SK-N-SH (cell line): ENCODE measurements at regions not wholly inside any gene's neighbourhood (a gene's known extent, or its start where the extent isn't known, plus 50 kb on each side); places are given as distances from the start of the nearest gene placed in this dataset.

ENCODE experiments used
- CTCF ChIA-PET: fragments of 300-600, 350-600 bp; formaldehyde crosslinking; extraction: SDS; loops from one replicate; lab custom pipeline; 2021; lab: Yijun Ruan, JAX
- POLR2A ChIA-PET: fragments of 350-600 bp; sonication (Branson Sonifier 250); formaldehyde crosslinking; extraction: SDS; loops from one replicate; lab custom pipeline; 2020; ENCODE audit warnings: antibody characterized with exemption, inconsistent platforms; lab: Yijun Ruan, JAX
- DNase-seq: peaks from one replicate; pipeline ENCODE4 v3.0.0; 2012
- H2AFZ ChIP-seq: fragments of 200-600 bp; sonication (generic); 2 replicates; pipeline ENCODE4 v1.8.1; 2016; ENCODE audit warnings: antibody characterized with exemption, mild to moderate bottlenecking, low read depth
- H3F3A ChIP-seq: fragments of 200-600 bp; sonication (generic); replicated peaks from 2 replicates; pipeline ENCODE3; 2016; ENCODE audit warnings: antibody characterized with exemption, mild to moderate bottlenecking; ENCODE audit not compliant: insufficient read depth
- H3K27ac ChIP-seq, 2 experiments: fragments of 200-500 bp in 1 of 2; fragments of 200-600 bp in 1 of 2; sonication (Bioruptor generic) in 1 of 2; sonication (generic), shearing (Covaris generic) in 1 of 2; 2 replicates each; pipeline versions ENCODE4 v1.5.1 to v1.6.1; 2014 to 2016; ENCODE audit warnings: low read depth in 2 of 2, inconsistent platforms in 1 of 2, low read length in 1 of 2, mild to moderate bottlenecking in 1 of 2, mixed read lengths in 1 of 2
- H3K27me3 ChIP-seq: fragments of 200-600 bp; sonication (generic), shearing (Covaris generic); 2 replicates; pipeline ENCODE4 v1.6.1; 2016; ENCODE audit warnings: mixed run types; ENCODE audit not compliant: insufficient read depth
- H3K36me3 ChIP-seq, 2 experiments: fragments of 200-500 bp in 1 of 2; fragments of 200-600 bp in 1 of 2; sonication (Bioruptor generic) in 1 of 2; sonication (generic) in 1 of 2; replicated peaks in 1 of 2; 2 replicates each; pipeline versions ENCODE3 to v1.5.1; 2014 to 2016; ENCODE audit warnings: low read length in 1 of 2, mild to moderate bottlenecking in 1 of 2; ENCODE audit not compliant: insufficient read depth in 2 of 2, control insufficient read depth in 1 of 2
- H3K4me1 ChIP-seq, 2 experiments: fragments of 200-500 bp in 1 of 2; fragments of 200-600 bp in 1 of 2; sonication (Bioruptor generic) in 1 of 2; sonication (generic), shearing (Covaris generic) in 1 of 2; 2 replicates each; pipeline versions ENCODE4 v1.5.1 to v1.6.1; 2014 to 2016; ENCODE audit warnings: low read depth in 1 of 2, low read length in 1 of 2, mixed run types in 1 of 2; ENCODE audit not compliant: insufficient read depth in 2 of 2, control insufficient read depth in 1 of 2
- H3K4me2 ChIP-seq: fragments of 200-600 bp; sonication (generic), shearing (Covaris generic); 2 replicates; pipeline ENCODE4 v1.6.1; 2017; ENCODE audit warnings: mixed run types
- H3K4me3 ChIP-seq, 2 experiments: fragments of 200-500 bp in 1 of 2; fragments of 200-600 bp in 1 of 2; sonication (Bioruptor generic) in 1 of 2; sonication (generic), shearing (Covaris generic) in 1 of 2; 2 replicates each; pipeline versions ENCODE4 v1.5.1 to v1.8.1; 2014 to 2016; ENCODE audit warnings: low read depth in 2 of 2, inconsistent platforms in 1 of 2, low read length in 1 of 2, mild to moderate bottlenecking in 1 of 2, mixed read lengths in 1 of 2, moderate library complexity in 1 of 2
- H3K79me2 ChIP-seq: fragments of 200-600 bp; sonication (generic); 2 replicates; pipeline ENCODE4 v1.8.1; 2017; ENCODE audit warnings: mild to moderate bottlenecking; ENCODE audit not compliant: insufficient read depth
- H3K9ac ChIP-seq: fragments of 200-600 bp; sonication (generic); 2 replicates; pipeline ENCODE4 v1.6.1; 2017; ENCODE audit warnings: mixed run types
- H3K9me2 ChIP-seq: fragments of 200-600 bp; sonication (generic); 2 replicates; pipeline ENCODE4 v1.6.1; 2017; ENCODE audit warnings: mixed run types
- H3K9me3 ChIP-seq: fragments of 200-600 bp; sonication (generic); 2 replicates; pipeline ENCODE4 v1.6.1; 2017; ENCODE audit warnings: mixed run types, mild to moderate bottlenecking, moderate library complexity
- H4K20me1 ChIP-seq: fragments of 200-600 bp; sonication (generic); 2 replicates; pipeline ENCODE4 v1.6.1; 2017; ENCODE audit warnings: mild to moderate bottlenecking, mixed run types; ENCODE audit not compliant: insufficient read depth
- CHD2 ChIP-seq: fragments of 150-350 bp; IDR thresholded peaks from 2 replicates; pipeline ENCODE4 v1.6.1; 2018; ENCODE audit warnings: low read length; ENCODE audit not compliant: partially characterized antibody
- FOXJ3 ChIP-seq: sonication (generic); formaldehyde crosslinking; IDR thresholded peaks from 2 replicates; pipeline ENCODE4 v1.5.1; 2020; ENCODE audit warnings: mild to moderate bottlenecking, missing genetic modification reagents
- FOXM1 ChIP-seq: IDR thresholded peaks from 2 replicates; pipeline ENCODE4 v1.4.0; 2012; ENCODE audit warnings: low read depth, mild to moderate bottlenecking
- JUND ChIP-seq: IDR thresholded peaks from 2 replicates; pipeline ENCODE4 v1.4.0; 2012
- MEF2A ChIP-seq: IDR thresholded peaks from 2 replicates; pipeline ENCODE4 v1.4.0; 2012; ENCODE audit warnings: low read depth, borderline replicate concordance
- MXI1 ChIP-seq: IDR thresholded peaks from 2 replicates; pipeline ENCODE4 v1.6.1; 2012; ENCODE audit warnings: mild to moderate bottlenecking, low read depth, low read length, improper control_type of control experiment
- NRF1 ChIP-seq: IDR thresholded peaks from 2 replicates; pipeline ENCODE4 v1.6.1; 2012; ENCODE audit warnings: low read depth, mild to moderate bottlenecking, low read length
- POLR2AphosphoS5 ChIP-seq: IDR thresholded peaks from 2 replicates; pipeline ENCODE4 v1.6.1; 2012; ENCODE audit warnings: low read depth, low read length
- RCOR1 ChIP-seq: fragments of 150-350 bp; IDR thresholded peaks from 2 replicates; pipeline ENCODE4 v1.6.1; 2017; ENCODE audit warnings: antibody characterized with exemption, low read length
- RFX5 ChIP-seq: IDR thresholded peaks from 2 replicates; pipeline ENCODE4 v1.6.1; 2012; ENCODE audit warnings: mild to moderate bottlenecking, improper control_type of control experiment, low read length
- SIN3A ChIP-seq: IDR thresholded peaks from 2 replicates; pipeline ENCODE4 v1.6.1; 2012; ENCODE audit warnings: low read depth, mild to moderate bottlenecking, low read length, moderate library complexity, borderline replicate concordance
- TEAD4 ChIP-seq: IDR thresholded peaks from 2 replicates; pipeline ENCODE4 v1.4.0; 2012; ENCODE audit warnings: mild to moderate bottlenecking, borderline replicate concordance; ENCODE audit not compliant: insufficient read depth
- YY1 ChIP-seq: IDR thresholded peaks from 2 replicates; pipeline ENCODE4 v1.4.0; 2012; ENCODE audit warnings: low read depth, mild to moderate bottlenecking
- WGBS: methylation state at CpG from one replicate; pipeline ENCODE4 v1.1.6; 2017; ENCODE audit warnings: low lambda C conversion rate; 5-methylcytosine and 5-hydroxymethylcytosine counted together
- TF ChIP-seq, protein P1 (sequence below): fragments of 200-600 bp; sonication (generic); IDR thresholded peaks from 2 replicates; pipeline ENCODE4 v1.6.1; 2017; ENCODE audit warnings: antibody characterized with exemption, mild to moderate bottlenecking, moderate library complexity
- TF ChIP-seq, protein P2 (sequence below): IDR thresholded peaks from 2 replicates; pipeline ENCODE4 v1.4.0; 2012; ENCODE audit warnings: low read depth, borderline replicate concordance
- TF ChIP-seq, protein P3 (sequence below): IDR thresholded peaks from 2 replicates; pipeline ENCODE4; 2012

DNA sequence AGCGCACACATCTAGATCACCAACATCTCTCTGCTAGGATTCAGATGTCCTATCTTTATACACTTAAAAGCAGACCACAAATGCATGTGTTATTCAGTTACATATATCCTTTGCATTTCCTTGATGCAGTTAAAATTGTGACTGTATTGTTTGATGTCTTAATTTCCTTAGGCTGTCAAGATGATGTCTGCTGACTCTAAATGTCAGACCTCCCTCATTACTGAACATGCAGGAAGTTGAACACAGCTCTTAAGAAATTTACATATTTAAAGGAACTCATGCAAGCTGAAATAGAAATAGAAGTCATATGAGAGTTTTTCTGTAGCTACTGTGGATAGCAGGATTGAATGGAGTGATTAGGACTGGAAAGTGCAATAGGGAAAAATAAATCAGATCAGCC lies 336.5 kb upstream of the SEMA6A start:
- no peaks in the 10 kb centered on the region for H4K20me1 ChIP-seq
- no peak overlapping the region for H3K4me3 ChIP-seq
- no peaks in the 10 kb centered on the region for H3K9me2 ChIP-seq
- no peaks in the 10 kb centered on the region for H3K79me2 ChIP-seq
- no peak overlapping the region for H3K27ac ChIP-seq
- TF ChIP-seq TEAD4 (no peak), YY1 (no peak), POLR2AphosphoS5 (no peak), NRF1 (no peak), FOXM1 (no peak), FOXJ3 (CRISPR knock-in tag) (no peak), CHD2 (no peak), SIN3A (no peak), RCOR1 (no peak), MEF2A (no peak), RFX5 (no peak), JUND (no peak)
- TF ChIP-seq, protein P1, sequence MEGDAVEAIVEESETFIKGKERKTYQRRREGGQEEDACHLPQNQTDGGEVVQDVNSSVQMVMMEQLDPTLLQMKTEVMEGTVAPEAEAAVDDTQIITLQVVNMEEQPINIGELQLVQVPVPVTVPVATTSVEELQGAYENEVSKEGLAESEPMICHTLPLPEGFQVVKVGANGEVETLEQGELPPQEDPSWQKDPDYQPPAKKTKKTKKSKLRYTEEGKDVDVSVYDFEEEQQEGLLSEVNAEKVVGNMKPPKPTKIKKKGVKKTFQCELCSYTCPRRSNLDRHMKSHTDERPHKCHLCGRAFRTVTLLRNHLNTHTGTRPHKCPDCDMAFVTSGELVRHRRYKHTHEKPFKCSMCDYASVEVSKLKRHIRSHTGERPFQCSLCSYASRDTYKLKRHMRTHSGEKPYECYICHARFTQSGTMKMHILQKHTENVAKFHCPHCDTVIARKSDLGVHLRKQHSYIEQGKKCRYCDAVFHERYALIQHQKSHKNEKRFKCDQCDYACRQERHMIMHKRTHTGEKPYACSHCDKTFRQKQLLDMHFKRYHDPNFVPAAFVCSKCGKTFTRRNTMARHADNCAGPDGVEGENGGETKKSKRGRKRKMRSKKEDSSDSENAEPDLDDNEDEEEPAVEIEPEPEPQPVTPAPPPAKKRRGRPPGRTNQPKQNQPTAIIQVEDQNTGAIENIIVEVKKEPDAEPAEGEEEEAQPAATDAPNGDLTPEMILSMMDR, result no peak
- TF ChIP-seq, protein P2, sequence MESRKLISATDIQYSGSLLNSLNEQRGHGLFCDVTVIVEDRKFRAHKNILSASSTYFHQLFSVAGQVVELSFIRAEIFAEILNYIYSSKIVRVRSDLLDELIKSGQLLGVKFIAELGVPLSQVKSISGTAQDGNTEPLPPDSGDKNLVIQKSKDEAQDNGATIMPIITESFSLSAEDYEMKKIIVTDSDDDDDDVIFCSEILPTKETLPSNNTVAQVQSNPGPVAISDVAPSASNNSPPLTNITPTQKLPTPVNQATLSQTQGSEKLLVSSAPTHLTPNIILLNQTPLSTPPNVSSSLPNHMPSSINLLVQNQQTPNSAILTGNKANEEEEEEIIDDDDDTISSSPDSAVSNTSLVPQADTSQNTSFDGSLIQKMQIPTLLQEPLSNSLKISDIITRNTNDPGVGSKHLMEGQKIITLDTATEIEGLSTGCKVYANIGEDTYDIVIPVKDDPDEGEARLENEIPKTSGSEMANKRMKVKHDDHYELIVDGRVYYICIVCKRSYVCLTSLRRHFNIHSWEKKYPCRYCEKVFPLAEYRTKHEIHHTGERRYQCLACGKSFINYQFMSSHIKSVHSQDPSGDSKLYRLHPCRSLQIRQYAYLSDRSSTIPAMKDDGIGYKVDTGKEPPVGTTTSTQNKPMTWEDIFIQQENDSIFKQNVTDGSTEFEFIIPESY, result no peak
- TF ChIP-seq, protein P3, sequence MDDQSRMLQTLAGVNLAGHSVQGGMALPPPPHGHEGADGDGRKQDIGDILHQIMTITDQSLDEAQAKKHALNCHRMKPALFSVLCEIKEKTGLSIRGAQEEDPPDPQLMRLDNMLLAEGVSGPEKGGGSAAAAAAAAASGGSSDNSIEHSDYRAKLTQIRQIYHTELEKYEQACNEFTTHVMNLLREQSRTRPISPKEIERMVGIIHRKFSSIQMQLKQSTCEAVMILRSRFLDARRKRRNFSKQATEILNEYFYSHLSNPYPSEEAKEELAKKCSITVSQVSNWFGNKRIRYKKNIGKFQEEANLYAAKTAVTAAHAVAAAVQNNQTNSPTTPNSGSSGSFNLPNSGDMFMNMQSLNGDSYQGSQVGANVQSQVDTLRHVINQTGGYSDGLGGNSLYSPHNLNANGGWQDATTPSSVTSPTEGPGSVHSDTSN, result no peak
- ChIA-PET CTCF (no interaction called here), POLR2A (no interaction called here)
- H3K4me1 ChIP-seq, result no peaks in the 10 kb centered on the region
- no peaks in the 10 kb centered on the region for H3K27me3 ChIP-seq
- no peaks in the 10 kb centered on the region for H3F3A ChIP-seq
- no peaks in the 10 kb centered on the region for H3K9me3 ChIP-seq
- no peak overlapping the region for H2AFZ ChIP-seq
- no peaks in the 10 kb centered on the region for H3K36me3 ChIP-seq
- no peak for DNase-seq
- H3K9ac ChIP-seq, result no peak overlapping the region
- no peak overlapping the region for H3K4me2 ChIP-seq
- WGBS, result 60% methylated on average over 1 of the region's 1 CpG

DNA sequence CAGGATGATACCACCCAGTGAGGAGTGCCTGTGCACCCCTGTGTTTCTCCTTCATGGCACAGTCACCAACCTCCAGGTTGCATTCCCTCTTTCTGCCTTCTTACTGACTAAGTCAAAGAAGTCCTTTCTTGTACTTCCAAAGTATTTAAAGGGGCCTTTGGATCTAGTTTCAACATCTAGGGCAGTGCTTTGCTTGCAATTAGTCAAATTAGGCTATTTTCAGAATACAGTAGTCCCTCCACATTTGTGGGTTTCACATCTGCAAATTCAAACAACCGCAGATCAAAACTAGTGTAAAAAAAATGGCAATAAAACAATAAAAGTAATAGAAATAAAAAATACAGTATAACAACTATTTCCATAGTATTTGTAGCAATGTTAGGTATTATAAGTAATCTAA lies 333.9 kb upstream of the SEMA6A start:
- no peaks in the 10 kb centered on the region for H3K36me3 ChIP-seq
- H3K79me2 ChIP-seq, result no peaks in the 10 kb centered on the region
- no peak overlapping the region for H3K27ac ChIP-seq
- H3K4me1 ChIP-seq, result no peaks in the 10 kb centered on the region
- TF ChIP-seq MXI1, result no peak
- H3K4me3 ChIP-seq, result no peak overlapping the region
- H3F3A ChIP-seq, result no peaks in the 10 kb centered on the region
- no peaks in the 10 kb centered on the region for H3K27me3 ChIP-seq
- CTCF ChIA-PET, result no interaction called here
- no peak overlapping the region for H3K4me2 ChIP-seq
- DNase-seq, result no peak
- H3K9ac ChIP-seq, result no peak overlapping the region
- H4K20me1 ChIP-seq, result no peaks in the 10 kb centered on the region
- WGBS, result 62% methylated on average over 1 of the region's 1 CpG
- no peaks in the 10 kb centered on the region for H3K9me3 ChIP-seq
- POLR2A ChIA-PET, result no interaction called here
- no peak overlapping the region for H2AFZ ChIP-seq
- H3K9me2 ChIP-seq, result no peaks in the 10 kb centered on the region
